GM19455 (cell line): ENCODE measurements at regions not wholly inside any gene's neighbourhood (a gene's known extent, or its start where the extent isn't known, plus 50 kb on each side); places are given as distances from the start of the nearest gene placed in this dataset.

Source experiments
- ATAC-seq: cut with Tn5 transposase; IDR thresholded peaks from one replicate; pipeline ENCODE4 v1.9.1; 2021; ENCODE audit not compliant: unreplicated experiment

DNA sequence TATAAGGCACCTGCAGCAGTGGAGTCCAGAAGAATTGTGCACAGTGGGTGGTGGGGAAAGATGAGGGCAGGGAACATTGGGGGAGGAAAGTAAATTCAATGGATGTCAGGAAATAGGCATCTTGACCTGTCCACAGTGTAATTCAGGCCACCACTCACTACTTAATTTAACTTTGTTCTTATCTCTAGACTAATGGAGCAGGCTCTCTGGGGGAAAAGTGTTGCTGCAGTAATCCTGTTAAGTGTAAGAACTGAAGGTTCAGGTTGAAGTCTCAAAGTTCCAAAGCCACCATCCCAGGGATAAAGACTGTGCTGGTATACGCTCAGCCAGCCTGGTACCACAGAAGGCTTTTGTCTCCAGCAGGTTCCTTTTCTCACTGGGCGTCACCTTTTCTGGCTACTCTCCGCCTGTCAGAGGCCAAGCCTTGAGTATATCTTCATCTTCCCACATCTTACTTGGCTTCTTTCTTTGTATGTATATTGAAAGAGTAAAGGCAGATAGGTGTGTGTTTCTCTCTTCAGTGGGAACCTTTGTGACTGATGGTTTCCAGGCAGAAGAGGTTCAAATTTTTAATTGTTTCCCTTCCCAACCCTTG, 150.9 kb upstream of the DMRT1 start:
- no peak for ATAC-seq

DNA sequence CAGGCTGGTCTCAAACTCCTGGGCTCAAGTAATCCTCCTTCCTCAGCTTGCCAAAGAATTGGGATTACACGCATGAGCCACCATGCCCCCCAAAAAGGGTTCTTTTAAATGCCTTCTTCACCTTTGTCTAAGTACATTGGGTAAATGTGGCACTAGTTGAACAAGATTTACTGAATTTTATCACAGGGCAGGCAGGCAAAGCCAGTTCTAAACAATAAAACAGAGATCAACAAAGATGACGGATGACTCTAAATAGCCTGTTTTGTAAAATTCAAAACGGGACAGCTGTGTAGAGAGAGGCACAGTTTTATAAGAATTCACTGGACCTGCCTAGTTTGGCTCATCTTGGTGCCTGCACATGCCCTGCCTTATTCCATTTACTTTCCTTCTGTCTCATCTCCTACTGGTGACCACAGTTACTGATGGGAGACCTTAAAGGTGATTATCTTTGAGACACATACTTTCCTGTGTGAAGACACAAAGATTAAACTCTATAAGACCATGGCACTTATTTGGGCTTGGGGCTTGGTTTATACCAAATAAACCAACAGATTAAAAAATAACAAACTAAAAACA, 149.6 kb upstream of the DMRT1 start:
- no peak for ATAC-seq

GRCh38 chr9:692636-693129, 148.8 kb upstream of the DMRT1 start:
- ATAC-seq = no peak

GRCh38 chr9:693201-694091, 148.1 kb upstream of the DMRT1 start:
- no peak for ATAC-seq

GRCh38 chr9:694092-694402, 147.4 kb upstream of the DMRT1 start:
- ATAC-seq = no peak

DNA sequence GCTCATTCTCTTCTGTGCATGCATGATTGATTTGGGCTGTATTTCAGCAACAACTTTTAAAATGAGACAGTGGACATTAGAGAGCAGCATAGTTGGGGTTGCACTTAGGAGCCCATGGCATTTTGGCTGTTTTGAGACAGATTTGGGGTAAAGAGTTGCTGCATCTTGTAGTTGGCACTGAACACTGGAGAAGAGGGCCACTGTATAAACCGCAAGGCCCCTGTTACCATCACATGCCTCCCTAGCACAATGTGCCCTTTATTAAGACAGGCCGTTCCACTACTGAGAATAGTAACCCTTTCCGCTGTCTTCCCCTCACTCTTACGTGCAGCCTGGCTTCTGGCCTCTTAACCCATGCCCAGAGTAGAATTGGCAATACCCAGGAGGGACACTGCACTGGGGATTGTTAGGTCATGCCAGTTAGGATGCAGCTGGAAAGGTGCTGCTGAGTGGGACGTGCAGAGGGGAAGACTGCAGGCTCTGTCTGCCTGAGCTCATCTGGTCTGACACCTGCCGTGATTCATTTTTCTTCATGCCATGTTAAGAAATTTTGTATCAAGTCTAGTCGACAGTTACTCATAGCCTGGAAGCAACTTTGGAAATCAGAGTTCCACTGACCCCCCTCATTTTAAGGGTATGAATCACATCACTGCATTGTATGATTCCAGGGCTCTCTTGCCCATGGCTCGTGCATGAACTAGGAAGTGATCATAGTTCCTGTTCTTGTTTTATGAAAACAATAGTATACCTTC, 146.9 kb upstream of the DMRT1 start:
- ATAC-seq = no peak

- no peak for ATAC-seq
Measured at GRCh38 chr9:695252-695651, 146.2 kb upstream of the DMRT1 start.

GRCh38 chr9:696332-697323, 144.9 kb upstream of the DMRT1 start:
- no peak for ATAC-seq

DNA sequence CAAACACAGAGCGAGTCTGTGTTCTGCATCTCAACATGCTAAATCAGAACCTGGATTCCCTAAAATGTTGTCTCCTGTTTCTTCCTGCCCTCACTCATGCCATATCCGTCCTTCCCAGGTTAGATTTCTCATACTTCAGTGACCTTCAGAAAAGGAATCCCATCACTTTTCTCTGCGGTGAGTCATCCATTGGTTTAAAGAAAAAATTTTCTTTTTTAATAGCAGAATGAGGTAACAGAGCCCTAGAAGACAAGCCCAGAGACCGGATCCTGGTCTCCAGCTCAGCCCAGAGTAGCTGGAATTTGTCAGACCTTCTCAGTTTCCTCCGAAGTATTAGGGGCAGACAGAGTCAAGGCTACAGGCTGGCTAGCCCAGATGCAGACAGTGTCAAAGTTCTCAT, 143.2 kb upstream of the DMRT1 start:
- no peak for ATAC-seq

DNA sequence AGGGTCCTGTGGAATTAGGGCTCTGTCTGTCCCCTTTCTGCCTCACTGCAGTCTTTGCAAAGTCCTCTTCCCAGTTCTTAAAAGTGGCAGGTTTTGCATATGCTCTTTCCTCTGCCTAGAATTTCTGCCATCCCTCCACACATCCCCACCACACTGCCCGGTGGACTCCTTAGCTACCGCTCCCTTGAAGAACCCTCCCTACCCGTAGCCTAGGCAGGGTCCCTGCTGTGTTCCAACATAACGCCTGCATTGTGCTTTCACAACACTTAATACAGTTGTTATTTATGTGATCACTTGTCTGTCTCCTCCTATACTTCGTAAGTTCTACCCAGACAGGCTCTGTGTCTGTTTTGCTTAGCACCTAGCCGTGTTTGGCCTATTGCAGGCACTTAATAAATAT, 142.5 kb upstream of the DMRT1 start:
- ATAC-seq = no peak

GRCh38 chr9:699396-699795, 142.1 kb upstream of the DMRT1 start:
- no peak for ATAC-seq

GRCh38 chr9:700365-701282, 140.9 kb upstream of the DMRT1 start:
- no peak for ATAC-seq

GRCh38 chr9:703392-703791, 138.1 kb upstream of the DMRT1 start:
- no peak for ATAC-seq

DNA sequence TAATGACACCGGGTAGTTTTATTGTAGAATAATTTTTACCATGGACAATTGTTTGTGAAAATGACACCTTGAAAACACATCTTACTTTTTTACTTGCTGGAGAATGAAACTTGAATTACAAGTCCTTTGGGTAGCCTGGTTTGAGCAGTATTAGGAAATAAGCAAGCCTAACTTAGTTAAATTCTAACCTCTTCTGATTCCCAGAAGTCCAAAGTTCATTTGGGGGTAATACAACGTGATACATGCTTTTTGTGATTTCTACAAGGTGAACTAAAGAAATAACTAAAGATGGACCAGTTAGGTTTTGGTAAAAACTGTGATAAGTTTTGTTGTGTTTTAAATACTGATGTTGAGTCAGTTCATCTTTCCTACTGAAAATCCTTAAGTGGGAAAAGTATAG, 135.4 kb upstream of the DMRT1 start:
- ATAC-seq = no peak

GRCh38 chr9:706606-707459, 134.7 kb upstream of the DMRT1 start:
- ATAC-seq = no peak

- ATAC-seq = no peak
Measured at GRCh38 chr9:708182-708550, 133.3 kb upstream of the DMRT1 start.

DNA sequence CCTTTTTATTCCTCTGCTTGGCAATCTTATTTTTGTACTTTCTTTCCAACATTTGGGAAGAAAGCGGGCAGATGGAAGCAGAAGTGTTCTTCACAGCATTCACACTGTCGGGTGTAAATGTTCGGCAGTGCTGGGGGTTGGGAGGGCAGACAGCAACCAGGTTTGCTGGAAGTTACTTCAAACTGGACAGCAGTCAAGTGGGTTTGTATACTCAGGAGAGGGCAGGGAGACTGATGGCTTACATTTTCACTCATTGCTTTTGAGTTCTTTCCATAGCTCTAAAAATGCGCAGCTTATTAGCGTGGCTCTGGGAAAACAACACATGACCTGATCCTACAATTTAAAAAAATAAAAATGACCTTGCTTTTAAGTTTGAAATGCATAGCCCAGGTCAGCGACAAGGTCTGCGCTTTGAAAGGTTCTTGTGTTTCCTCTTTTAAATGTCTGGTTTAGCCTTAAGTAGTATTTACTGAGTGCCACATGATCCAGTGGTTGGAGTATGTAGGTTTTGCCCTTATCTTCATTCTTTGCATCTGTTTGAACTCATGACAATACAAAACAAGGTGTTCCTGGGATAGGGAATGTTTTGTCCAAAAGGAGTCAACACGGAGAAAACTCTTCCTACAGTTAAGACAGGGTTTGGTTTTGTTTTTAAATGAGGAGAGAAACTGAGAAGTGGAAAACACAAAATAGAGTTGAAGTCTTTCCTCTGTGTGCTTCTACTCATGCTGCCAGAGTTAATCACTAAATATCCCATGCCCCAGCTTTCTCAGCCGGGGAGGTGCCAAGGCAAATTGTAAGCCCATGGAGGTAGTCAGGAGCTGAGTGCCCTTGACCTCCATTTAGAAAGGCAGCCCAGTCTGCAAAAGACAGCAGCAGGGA, 132.7 kb upstream of the DMRT1 start:
- no peak for ATAC-seq
